HUDEP-2 (cell line): ENCODE measurements at regions not wholly inside any gene's neighbourhood (a gene's known extent, or its start where the extent isn't known, plus 50 kb on each side); places are given as distances from the start of the nearest gene placed in this dataset.

ENCODE experiments used
- DNase-seq, 76 experiments: peaks; one replicate each; lab custom pipeline; 2025; ENCODE audit not compliant: unreplicated experiment in 76 of 76; lab: John Stamatoyannopoulos, UW

GRCh38 chr16:64659866-64660265 is 462.0 kb downstream of the CDH11 start:
- no peak for DNase-seq

GRCh38 chr16:64657316-64658011 is 464.4 kb downstream of the CDH11 start:
- DNase-seq = no peak

GRCh38 chr16:64656471-64656870 is 465.4 kb downstream of the CDH11 start:
- no peak for DNase-seq

GRCh38 chr16:64654178-64654577 is 467.7 kb downstream of the CDH11 start:
- no peak for DNase-seq

GRCh38 chr16:64648282-64648681 is 473.6 kb downstream of the CDH11 start:
- no peak for DNase-seq

GRCh38 chr16:64641343-64641742 is 480.5 kb downstream of the CDH11 start:
- DNase-seq = no peak

GRCh38 chr16:64638766-64639165 is 483.1 kb downstream of the CDH11 start:
- no peak for DNase-seq

- no peak for DNase-seq
These were observed 492.2 kb downstream of the CDH11 start for GRCh38 chr16:64629622-64630021.

GRCh38 chr16:64627781-64628180 is 494.1 kb downstream of the CDH11 start:
- no peak for DNase-seq

GRCh38 chr16:64627288-64627687 is 494.6 kb downstream of the CDH11 start:
- no peak for DNase-seq

- no peak for DNase-seq
These were observed 495.1 kb downstream of the CDH11 start for GRCh38 chr16:64626776-64627175.

- DNase-seq = no peak
These were observed 500.2 kb downstream of the CDH11 start for GRCh38 chr16:64621616-64622015.

- no peak for DNase-seq
These were observed 503.9 kb downstream of the CDH11 start for GRCh38 chr16:64617836-64618476.

- no peak for DNase-seq
These were observed 506.1 kb downstream of the CDH11 start for GRCh38 chr16:64615630-64616280.

- no peak for DNase-seq
These were observed 525.7 kb downstream of the CDH11 start for GRCh38 chr16:64596196-64596595.

- no peak for DNase-seq
These were observed 531.4 kb downstream of the CDH11 start for GRCh38 chr16:64590513-64590912.

GRCh38 chr16:64589836-64590235 is 532.0 kb downstream of the CDH11 start:
- no peak for DNase-seq

- DNase-seq = no peak
These were observed 535.1 kb downstream of the CDH11 start for GRCh38 chr16:64586781-64587180.

- DNase-seq = no peak
These were observed 536.5 kb downstream of the CDH11 start for GRCh38 chr16:64585367-64585766.

- no peak for DNase-seq
These were observed 541.3 kb downstream of the CDH11 start for GRCh38 chr16:64580558-64580957.

- DNase-seq = no peak
These were observed 542.2 kb downstream of the CDH11 start for GRCh38 chr16:64579712-64580111.

GRCh38 chr16:64545768-64546167 is 576.1 kb downstream of the CDH11 start:
- DNase-seq = no peak
